Trophoblast cell (in vitro differentiated cells and primary cell): ENCODE measurements at regions not wholly inside any gene's neighbourhood (a gene's known extent, or its start where the extent isn't known, plus 50 kb on each side); places are given as distances from the start of the nearest gene placed in this dataset.
A peak's percentile ranks its signal among the peaks of the same experiment; 100 is the strongest.

Experiments
- DNase-seq, 2 donors: peaks; one replicate each; pipeline ENCODE4 v3.0.0-alpha.2; 2016
- H2AFZ ChIP-seq: 2 replicates; pipeline ENCODE4 v1.6.1; 2013; ENCODE audit warnings: low read length, moderate library complexity, mild to moderate bottlenecking; ENCODE audit not compliant: insufficient read depth, poor library complexity
- H2AK5ac ChIP-seq: 2 replicates; pipeline ENCODE4 v1.6.1; 2013; ENCODE audit warnings: mild to moderate bottlenecking, low read length
- H2BK120ac ChIP-seq: 2 replicates; pipeline ENCODE4 v1.6.1; 2013; ENCODE audit warnings: low read length, mild to moderate bottlenecking, moderate library complexity; ENCODE audit not compliant: insufficient read depth, poor library complexity
- H2BK12ac ChIP-seq: 2 replicates; pipeline ENCODE4 v1.6.1; 2013; ENCODE audit warnings: mild to moderate bottlenecking, low read length, moderate library complexity
- H2BK5ac ChIP-seq: 2 replicates; pipeline ENCODE4 v1.6.1; 2013; ENCODE audit warnings: low read length, low read depth, moderate library complexity, mild to moderate bottlenecking; ENCODE audit not compliant: poor library complexity
- H3K14ac ChIP-seq: 2 replicates; pipeline ENCODE4 v1.6.1; 2013; ENCODE audit warnings: mild to moderate bottlenecking, low read length
- H3K18ac ChIP-seq: 2 replicates; pipeline ENCODE4 v1.6.1; 2013; ENCODE audit warnings: mild to moderate bottlenecking, low read length
- H3K23ac ChIP-seq: 2 replicates; pipeline ENCODE4 v1.6.1; 2013; ENCODE audit warnings: low read length
- H3K27ac ChIP-seq: 2 replicates; pipeline ENCODE4 v1.5.1; 2013; ENCODE audit warnings: low read depth, mild to moderate bottlenecking, inconsistent platforms, low read length, moderate library complexity
- H3K27me3 ChIP-seq: 2 replicates; pipeline ENCODE4 v1.6.1; 2013; ENCODE audit warnings: inconsistent platforms, mild to moderate bottlenecking, low read length, moderate library complexity; ENCODE audit not compliant: insufficient read depth
- H3K36me3 ChIP-seq, 2 experiments: 1 replicate in 1 of 2; 2 replicates in 1 of 2; pipeline ENCODE4 v1.6.1; 2013; ENCODE audit warnings: low read length in 2 of 2, mild to moderate bottlenecking in 2 of 2, moderate library complexity in 1 of 2; ENCODE audit not compliant: insufficient read depth in 2 of 2, control insufficient read depth in 1 of 2
- H3K4ac ChIP-seq: 2 replicates; pipeline ENCODE4 v1.6.1; 2013; ENCODE audit warnings: low read depth, mild to moderate bottlenecking, low read length, moderate library complexity
- H3K4me1 ChIP-seq, 2 experiments: 1 replicate in 1 of 2; 2 replicates in 1 of 2; pipeline ENCODE4 v1.6.1; 2013; ENCODE audit warnings: low read length in 2 of 2, mild to moderate bottlenecking in 2 of 2, moderate library complexity in 1 of 2; ENCODE audit not compliant: insufficient read depth in 2 of 2, control insufficient read depth in 1 of 2
- H3K4me2 ChIP-seq: 2 replicates; pipeline ENCODE4 v1.6.1; 2013; ENCODE audit warnings: inconsistent platforms, mild to moderate bottlenecking, low read length, moderate library complexity
- H3K4me3 ChIP-seq: 2 replicates; pipeline ENCODE4 v1.5.1; 2013; ENCODE audit warnings: mild to moderate bottlenecking, low read depth, low read length, inconsistent platforms
- H3K79me1 ChIP-seq: one replicate; pipeline ENCODE4 v1.6.1; 2013; ENCODE audit warnings: low read length
- H3K79me2 ChIP-seq: 2 replicates; pipeline ENCODE4 v1.6.1; 2013; ENCODE audit warnings: low read length, mild to moderate bottlenecking; ENCODE audit not compliant: control insufficient read depth, insufficient read depth, poor library complexity
- H3K9ac ChIP-seq: 2 replicates; pipeline ENCODE4 v1.6.1; 2013; ENCODE audit warnings: mild to moderate bottlenecking, low read length
- H3K9me3 ChIP-seq: 2 replicates; pipeline ENCODE4 v1.6.1; 2013; ENCODE audit warnings: low read depth, mild to moderate bottlenecking, control low read depth, inconsistent platforms, low read length; ENCODE audit not compliant: insufficient read depth
- H4K12ac ChIP-seq: 2 replicates; pipeline ENCODE4 v1.6.1; 2013; ENCODE audit warnings: low read depth, mild to moderate bottlenecking, low read length, moderate library complexity
- H4K8ac ChIP-seq: 2 replicates; pipeline ENCODE4 v1.6.1; 2013; ENCODE audit warnings: low read depth, mild to moderate bottlenecking, low read length, moderate library complexity
- H4K91ac ChIP-seq: one replicate; pipeline ENCODE4 v1.6.1; 2013; ENCODE audit warnings: low read depth, mild to moderate bottlenecking, low read length, moderate library complexity
- WGBS: extraction: QIAGEN DNeasy Blood & Tissue Kit; methylation state at CpG from one replicate; pipeline ENCODE4 v1.1.7; 2013; ENCODE audit warnings: missing lambda C conversion rate; ENCODE audit not compliant: insufficient read length, insufficient coverage; ENCODE audit errors: extremely low coverage; 5-methylcytosine and 5-hydroxymethylcytosine counted together

- Histone ChIP-seq H3K27ac (no peak overlapping the region), H2BK12ac (no peak overlapping the region), H3K27me3 (no peaks in the 10 kb centered on the region), H3K14ac (no peak overlapping the region), H4K91ac (no peak overlapping the region), H3K4me1 (no peaks in the 10 kb centered on the region), H2AFZ (no peak overlapping the region), H3K79me1 (no peaks in the 10 kb centered on the region), H3K79me2 (no peaks in the 10 kb centered on the region), H4K12ac (no peak overlapping the region), H2BK5ac (no peak overlapping the region), H3K4me3 (no peak overlapping the region), H4K8ac (no peak overlapping the region), H3K18ac (no peak overlapping the region), H3K36me3 (no peaks in the 10 kb centered on the region), H2AK5ac (no peak overlapping the region), H3K9me3 (no peaks in the 10 kb centered on the region), H3K9ac (no peak overlapping the region), H2BK120ac (no peak overlapping the region), H3K4me2 (no peak overlapping the region), H3K23ac (no peak overlapping the region), H3K4ac (no peak overlapping the region)
- WGBS, result no CpG with 5 or more reads among the region's 1 CpG
- peak in 1 of 2 donors; percentile 70 for DNase-seq
Observed at GRCh38 chr1:115411371-115412063, 73.5 kb upstream of the NGF start.

GRCh38 chr1:115409094-115410015 lies 71.3 kb upstream of the NGF start:
- Histone ChIP-seq H3K9ac (no peak overlapping the region), H4K12ac (no peak overlapping the region), H3K4me2 (no peak overlapping the region), H3K23ac (no peak overlapping the region), H2AK5ac (no peak overlapping the region), H3K36me3 (no peaks in the 10 kb centered on the region), H3K27me3 (no peaks in the 10 kb centered on the region), H3K14ac (no peak overlapping the region), H3K79me1 (no peaks in the 10 kb centered on the region), H3K9me3 (no peaks in the 10 kb centered on the region), H2BK12ac (no peak overlapping the region), H2BK5ac (no peak overlapping the region), H2AFZ (no peak overlapping the region), H3K18ac (no peak overlapping the region), H4K91ac (no peak overlapping the region), H3K79me2 (no peaks in the 10 kb centered on the region), H4K8ac (no peak overlapping the region), H3K4me1 (no peaks in the 10 kb centered on the region), H3K4me3 (no peak overlapping the region), H3K4ac (no peak overlapping the region), H3K27ac (no peak overlapping the region), H2BK120ac (no peak overlapping the region)
- WGBS, result no CpG with 5 or more reads among the region's 7 CpGs
- no peak for DNase-seq

GRCh38 chr1:115408533-115408932 lies 70.5 kb upstream of the NGF start:
- Histone ChIP-seq H2AFZ (no peak overlapping the region), H3K4me3 (no peak overlapping the region), H2BK120ac (no peak overlapping the region), H2BK5ac (no peak overlapping the region), H2BK12ac (no peak overlapping the region), H4K12ac (no peak overlapping the region), H3K18ac (no peak overlapping the region), H3K14ac (no peak overlapping the region), H3K4ac (no peak overlapping the region), H3K9ac (no peak overlapping the region), H3K4me2 (no peak overlapping the region), H3K9me3 (no peaks in the 10 kb centered on the region), H3K27me3 (no peaks in the 10 kb centered on the region), H3K79me1 (no peaks in the 10 kb centered on the region), H3K27ac (no peak overlapping the region), H3K36me3 (no peaks in the 10 kb centered on the region), H3K79me2 (no peaks in the 10 kb centered on the region), H3K23ac (no peak overlapping the region), H4K91ac (no peak overlapping the region), H2AK5ac (no peak overlapping the region), H3K4me1 (no peaks in the 10 kb centered on the region), H4K8ac (no peak overlapping the region)
- WGBS, result no CpG with 5 or more reads among the region's 1 CpG
- DNase-seq, result no peak

- Histone ChIP-seq H3K14ac (no peak overlapping the region), H3K36me3 (no peaks in the 10 kb centered on the region), H2BK12ac (no peak overlapping the region), H2BK120ac (no peak overlapping the region), H4K12ac (no peak overlapping the region), H2AFZ (no peak overlapping the region), H2AK5ac (no peak overlapping the region), H3K79me2 (no peaks in the 10 kb centered on the region), H3K4me2 (no peak overlapping the region), H3K4me3 (no peak overlapping the region), H3K4me1 (no peaks in the 10 kb centered on the region), H2BK5ac (no peak overlapping the region), H3K27ac (no peak overlapping the region), H3K23ac (no peak overlapping the region), H4K91ac (no peak overlapping the region), H4K8ac (no peak overlapping the region), H3K4ac (no peak overlapping the region), H3K9ac (no peak overlapping the region), H3K18ac (no peak overlapping the region), H3K9me3 (no peaks in the 10 kb centered on the region), H3K79me1 (no peaks in the 10 kb centered on the region), H3K27me3 (no peaks in the 10 kb centered on the region)
- no CpG with 5 or more reads among the region's 2 CpGs for WGBS
- no peak for DNase-seq
Observed at GRCh38 chr1:115404911-115405310, 66.9 kb upstream of the NGF start.
